HS-5 (cell line): ENCODE measurements at regions not wholly inside any gene's neighbourhood (a gene's known extent, or its start where the extent isn't known, plus 50 kb on each side); places are given as distances from the start of the nearest gene placed in this dataset.
"Not testable (repeated sequence)": the region's sequence is repeated elsewhere in the genome, so short reads cannot be mapped to it uniquely, and the experiment has no call there.

Experiments
- DNase-seq: peaks from one replicate; pipeline ENCODE4 v3.0.0-alpha.2; 2012; ENCODE audit warnings: low read depth

DNA sequence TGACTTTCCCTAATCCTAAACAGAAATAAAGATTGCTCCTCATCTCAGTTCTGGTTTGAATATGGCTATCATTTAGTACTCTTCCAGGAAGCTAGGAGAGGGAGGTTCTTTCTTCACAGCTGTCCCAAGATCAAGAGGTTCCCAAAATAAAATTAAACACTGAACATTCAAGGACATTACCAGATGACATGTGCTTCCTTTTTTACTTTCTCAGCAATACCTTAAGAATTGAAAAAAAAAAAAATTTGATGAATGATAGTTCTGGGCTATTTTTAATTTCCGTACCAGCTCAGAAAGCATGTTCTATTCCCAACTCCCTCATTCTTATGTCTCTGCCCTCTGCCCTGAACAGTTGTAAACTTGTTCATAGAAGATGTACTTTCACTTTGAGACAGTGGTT, 61.7 kb upstream of the MYL1 start:
- DNase-seq = no peak

DNA sequence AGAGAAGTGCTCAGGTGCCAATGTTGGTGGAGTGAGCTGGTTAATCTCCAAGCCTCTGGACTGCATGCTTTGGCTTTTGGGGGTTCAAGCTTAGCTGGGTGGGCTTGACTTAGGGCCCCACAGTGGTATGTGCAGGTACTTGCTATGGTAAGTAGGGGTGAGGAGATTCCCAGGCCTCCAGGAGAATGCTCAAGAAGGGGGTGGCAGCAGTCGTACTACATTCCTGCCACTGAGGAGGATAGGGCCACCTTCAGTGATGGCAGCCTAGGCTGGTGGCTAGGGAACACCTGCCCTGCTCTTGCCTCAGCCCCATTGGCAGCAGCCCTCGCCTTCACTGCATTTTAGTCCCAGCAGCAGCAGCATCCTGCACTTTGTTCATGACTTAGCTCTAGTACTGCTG, 55.6 kb upstream of the MYL1 start:
- no peak for DNase-seq

DNA sequence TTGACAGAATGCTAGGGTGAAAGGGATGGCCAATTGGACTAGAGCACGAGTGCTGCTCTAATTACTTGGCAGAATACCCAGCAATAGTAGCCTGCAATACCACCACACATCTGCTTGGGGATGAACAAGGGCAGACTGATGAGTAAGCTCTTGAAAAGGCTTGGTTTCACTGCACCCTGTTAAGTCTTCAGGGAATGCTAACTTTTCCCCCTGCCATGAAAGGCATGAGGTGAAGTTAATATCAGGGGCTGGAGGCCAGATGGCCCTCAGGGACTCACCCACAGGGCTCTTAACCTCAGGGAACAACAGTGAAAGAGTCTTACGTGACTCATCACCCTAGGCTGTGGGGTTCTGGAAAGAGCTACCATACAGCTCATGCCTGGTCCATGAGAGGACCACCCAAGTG, 51.7 kb upstream of the MYL1 start:
- DNase-seq = peak; percentile 8

DNA sequence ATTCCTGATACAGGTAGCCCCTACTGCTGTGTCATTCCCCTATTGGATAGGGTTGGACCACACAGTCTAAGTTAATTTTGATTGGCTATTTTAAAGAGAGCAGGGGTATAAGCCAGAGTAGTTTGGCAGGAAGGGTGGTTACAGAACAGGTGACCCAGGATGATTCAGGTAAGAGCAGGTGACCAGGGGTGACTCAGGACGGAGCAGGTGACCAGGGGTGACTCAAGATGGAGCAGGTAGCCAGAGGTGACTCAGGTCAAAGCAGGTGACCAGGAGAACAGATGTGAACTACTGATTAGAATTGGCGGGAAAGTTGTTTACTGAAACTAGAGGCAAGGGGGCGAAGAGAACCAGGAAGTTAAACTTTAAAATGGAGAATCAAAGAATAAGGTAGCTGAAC, 50.5 kb upstream of the MYL1 start:
- not testable (repeated sequence) for DNase-seq
